NCI-H774 (cell line): ENCODE measurements at regions not wholly inside any gene's neighbourhood (a gene's known extent, or its start where the extent isn't known, plus 50 kb on each side); places are given as distances from the start of the nearest gene placed in this dataset.
"Not testable (repeated sequence)": the region's sequence is repeated elsewhere in the genome, so short reads cannot be mapped to it uniquely, and the experiment has no call there.

ENCODE experiments used
- DNase-seq: peaks from one replicate; lab custom pipeline; 2025; lab: John Stamatoyannopoulos, UW

DNA sequence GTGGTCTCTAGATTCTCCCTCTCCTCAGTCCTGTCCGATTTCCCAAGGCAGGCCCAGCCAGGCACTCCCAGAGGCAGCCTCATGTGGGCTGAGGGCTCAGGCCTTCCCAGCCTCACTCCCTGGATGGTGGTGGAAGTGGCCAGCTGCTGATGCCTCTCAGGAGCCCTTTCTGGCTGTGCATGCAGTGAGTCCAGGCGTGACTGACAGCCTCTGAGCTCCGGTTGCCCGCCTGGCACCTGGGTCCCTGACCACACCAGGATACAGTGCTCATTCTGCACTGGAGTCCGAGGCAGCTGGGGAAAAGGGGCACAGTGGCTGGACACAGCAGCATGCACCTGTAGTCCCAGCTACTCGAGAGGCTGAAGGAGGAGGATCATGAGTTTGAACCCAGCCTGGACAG lies 132.6 kb downstream of the CUL2 start:
- no peak for DNase-seq

DNA sequence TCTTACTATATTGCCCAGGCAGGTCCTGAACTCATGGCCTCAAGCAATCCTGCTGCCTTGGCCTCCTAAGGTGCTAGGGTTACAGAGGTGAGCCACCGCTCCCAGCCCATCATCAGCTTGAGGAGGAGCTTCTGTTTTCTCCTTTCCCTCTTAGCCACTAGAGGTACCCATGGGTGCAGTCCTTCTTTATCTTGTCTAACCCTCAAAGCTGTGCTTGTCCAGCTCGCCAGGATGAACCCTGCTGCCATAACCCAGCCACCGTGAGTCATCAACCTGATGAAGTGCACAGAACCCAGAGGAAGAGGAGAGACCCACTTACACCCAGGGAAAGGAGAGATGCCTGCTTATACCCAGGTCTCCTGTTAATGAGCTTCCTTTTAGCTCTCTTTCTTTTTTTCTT lies 133.4 kb downstream of the CUL2 start:
- DNase-seq: no peak

GRCh38 chr10:34955391-34955790 lies 134.8 kb downstream of the CUL2 start:
- no peak for DNase-seq

DNA sequence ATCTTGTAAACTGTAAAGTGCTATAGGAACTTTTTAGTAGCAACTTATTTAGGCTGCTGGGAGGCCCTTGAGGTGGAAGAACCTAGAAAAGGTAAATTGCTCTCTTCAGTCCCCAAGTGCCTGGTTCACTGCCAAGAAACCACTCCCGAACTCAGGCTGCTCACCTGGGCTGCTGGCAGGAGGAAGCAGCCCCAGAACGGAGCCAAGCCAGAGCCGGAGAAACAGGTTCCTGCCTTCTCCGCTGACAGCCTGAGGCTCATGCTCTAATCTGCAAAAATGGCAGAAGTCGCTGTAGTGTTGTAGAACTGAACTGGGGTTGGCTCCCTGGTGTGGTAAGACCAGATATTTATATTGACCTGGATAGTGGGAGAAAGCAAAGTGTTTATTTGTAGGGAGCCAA lies 136.0 kb downstream of the CUL2 start:
- peak; percentile 11 for DNase-seq

GRCh38 chr10:34951263-34951887 lies 136.3 kb upstream of the PARD3 start:
- not testable (repeated sequence) for DNase-seq

DNA sequence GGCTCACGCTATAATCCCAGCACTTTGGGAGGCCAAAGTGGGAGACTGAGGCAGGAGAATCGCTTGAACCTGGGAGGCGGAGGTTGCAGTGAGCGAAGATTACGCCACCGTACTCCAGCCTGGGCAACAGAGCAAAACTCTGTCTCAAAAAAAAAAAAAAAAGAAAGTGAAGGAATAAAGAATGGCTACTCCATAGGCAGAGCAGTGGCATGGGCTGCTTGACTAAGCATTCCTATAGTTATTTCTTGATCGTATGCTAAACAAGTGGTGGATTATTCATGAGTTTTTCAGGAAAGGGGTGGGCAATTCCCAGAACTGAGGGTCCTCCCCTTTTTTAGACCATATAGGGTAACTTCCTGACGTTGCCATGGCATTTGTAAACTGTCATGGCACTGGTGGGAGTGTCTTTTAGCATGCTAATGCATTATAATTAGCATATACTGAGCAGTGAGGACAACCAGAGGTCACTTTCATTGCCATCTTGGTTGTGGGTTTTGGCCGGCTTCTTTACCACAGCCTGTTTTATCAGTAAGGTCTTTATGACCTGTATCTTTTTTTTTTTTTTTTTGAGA lies 130.9 kb upstream of the PARD3 start:
- not testable (repeated sequence) for DNase-seq

DNA sequence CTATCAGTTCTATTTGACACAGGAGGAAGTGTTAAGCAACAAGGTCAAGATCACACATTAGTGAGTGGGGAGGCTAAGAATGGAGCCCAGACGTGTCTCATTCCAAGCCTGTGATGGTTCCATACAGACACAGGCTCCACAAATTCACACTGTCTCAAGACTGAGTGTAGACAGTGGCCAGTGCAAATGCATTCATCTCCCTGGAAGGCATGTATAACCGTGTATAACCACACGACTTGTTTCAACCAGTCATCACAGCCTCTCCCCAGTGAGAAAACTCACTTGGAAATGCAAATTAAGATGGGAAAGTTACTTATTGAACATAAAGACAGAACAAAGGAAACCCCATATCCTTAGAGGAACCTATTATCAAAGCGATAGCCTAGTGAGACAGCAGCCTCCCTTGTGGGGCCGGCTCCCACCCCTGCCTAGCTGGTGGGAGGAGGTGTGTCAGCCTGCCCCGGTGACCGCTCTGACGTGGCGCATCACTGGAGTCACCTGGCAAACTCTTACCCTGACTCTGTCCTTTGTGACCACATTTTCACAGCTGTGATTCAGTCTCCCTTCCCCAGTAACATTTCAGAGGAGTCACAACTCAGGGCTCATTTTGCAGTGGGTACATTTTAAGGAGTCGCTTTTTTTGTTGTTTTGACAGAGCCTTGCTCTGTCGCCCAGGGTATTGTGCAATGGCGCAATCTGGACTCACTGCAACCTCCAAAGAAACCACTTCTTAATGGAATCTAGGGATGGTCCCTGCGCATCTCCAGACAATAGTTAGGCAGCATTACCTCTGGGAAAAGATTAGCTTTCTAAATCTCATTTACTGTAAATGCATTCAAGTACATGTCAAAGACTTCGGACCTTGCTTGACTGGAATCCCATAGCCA lies 126.6 kb upstream of the PARD3 start:
- no peak for DNase-seq

DNA sequence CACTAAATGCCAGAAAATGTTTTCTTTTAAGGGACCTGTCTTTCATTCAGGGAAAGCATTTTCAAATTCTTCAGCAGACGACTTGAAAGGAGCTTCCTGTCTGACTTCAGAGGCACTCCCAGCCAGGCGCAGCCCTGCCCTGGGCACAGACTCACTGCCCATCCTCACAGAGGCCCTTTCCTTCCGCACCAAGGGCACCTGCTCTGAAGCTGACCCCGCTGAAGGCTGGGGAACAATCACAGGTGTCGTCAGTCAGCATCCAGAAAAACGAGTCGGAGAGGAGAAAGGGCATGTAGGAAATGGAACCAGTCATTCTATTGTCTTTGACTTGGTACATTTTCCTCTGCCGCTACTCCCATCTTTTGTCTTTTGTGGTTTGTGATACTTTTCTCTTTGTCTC lies 125.3 kb upstream of the PARD3 start:
- no peak for DNase-seq

DNA sequence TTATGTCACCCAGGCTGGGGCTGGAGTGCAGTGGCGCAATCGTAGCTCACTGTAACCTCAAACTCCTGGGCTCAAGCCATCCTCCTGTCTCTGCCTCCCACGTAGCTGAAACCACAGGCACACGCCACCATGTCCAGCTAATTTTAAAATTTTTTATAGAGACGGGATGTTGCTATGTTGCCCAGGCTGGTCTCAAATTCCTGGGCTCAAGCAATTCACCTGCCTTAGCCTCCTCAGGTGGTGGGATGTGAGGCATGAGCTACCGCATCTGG lies 123.2 kb upstream of the PARD3 start:
- DNase-seq: no peak

GRCh38 chr10:34937643-34938398 lies 122.7 kb upstream of the PARD3 start:
- not testable (repeated sequence) for DNase-seq

DNA sequence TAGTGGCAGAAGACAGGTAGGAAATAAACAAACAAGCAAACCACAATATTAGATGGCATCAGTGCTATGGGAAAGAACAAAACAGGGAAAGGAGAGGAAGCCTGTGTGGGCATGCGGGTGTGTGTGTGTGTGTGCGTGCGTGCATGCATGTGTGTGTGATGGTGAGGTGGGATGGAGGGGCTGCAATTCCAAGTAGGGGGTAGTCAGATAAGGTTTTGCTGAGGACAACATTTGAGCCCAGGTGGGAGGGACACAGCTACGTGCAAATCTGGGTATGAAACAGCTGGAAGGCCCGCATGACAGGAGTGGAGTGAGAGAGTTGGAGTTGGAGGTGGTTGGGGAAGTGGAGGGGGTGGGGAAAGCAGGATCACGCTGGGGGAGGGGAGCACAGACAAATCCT lies 121.0 kb upstream of the PARD3 start:
- no peak for DNase-seq

DNA sequence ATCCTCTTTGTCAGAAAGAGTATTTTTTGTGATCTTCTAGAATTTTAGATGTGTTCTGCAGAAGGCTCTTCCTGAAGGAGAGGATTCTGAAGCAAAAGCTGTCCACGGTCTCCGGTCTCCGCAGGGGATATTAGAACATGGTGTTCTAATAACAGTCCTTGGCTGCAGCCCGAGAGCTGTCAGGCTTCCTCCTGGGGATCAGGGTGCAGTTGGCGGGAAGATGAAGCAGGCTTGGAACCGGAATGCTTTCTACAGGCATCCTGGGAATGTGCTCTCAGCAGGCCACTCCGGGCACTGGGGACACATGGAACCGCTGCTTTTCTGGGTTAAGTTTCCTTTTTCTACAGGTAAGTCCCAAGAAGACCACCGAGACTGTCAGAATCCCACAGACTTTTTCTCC lies 118.6 kb upstream of the PARD3 start:
- no peak for DNase-seq

- DNase-seq: no peak
Observed at GRCh38 chr10:34932235-34932634, 117.1 kb upstream of the PARD3 start.

DNA sequence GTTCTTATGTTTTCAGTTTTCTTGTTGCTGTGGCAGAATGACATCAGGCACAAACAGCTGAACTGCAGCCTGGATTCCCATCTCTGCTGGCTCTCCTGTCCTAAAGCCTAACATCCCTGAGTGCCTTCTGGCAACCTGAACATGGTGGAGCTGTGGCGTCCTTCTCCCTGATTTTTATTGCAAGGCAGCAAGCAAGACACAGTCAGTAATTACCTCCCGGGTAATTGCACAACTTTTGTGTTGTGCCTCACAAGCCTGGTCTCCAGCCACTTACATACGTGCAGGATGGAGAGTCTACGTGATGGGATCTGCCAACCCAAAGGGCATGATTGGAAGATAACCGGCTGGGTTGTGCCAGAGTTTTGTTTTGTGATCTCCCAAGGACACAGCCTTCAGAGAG lies 116.1 kb upstream of the PARD3 start:
- no peak for DNase-seq

GRCh38 chr10:34922138-34922537 lies 107.0 kb upstream of the PARD3 start:
- no peak for DNase-seq

DNA sequence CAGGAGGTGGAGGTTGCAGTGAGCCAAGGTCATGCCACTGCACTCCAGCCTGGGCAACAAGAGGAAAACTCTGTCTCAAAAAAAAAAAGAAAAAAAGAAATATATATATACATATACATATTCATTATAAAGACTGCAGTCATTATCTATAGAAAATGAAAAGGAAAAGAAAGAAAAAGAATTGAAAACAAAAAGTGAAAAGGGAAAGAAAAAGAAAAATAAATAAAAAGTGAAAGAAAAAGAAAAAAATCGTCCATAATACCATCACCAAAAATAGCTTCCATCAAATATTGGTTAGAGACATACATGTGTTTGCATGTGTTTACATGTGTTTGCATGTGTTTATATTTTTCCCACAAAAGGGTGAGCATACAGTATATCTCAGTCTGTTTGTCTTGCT lies 105.5 kb upstream of the PARD3 start:
- no peak for DNase-seq

GRCh38 chr10:34918776-34919315 lies 103.8 kb upstream of the PARD3 start:
- DNase-seq: no peak

DNA sequence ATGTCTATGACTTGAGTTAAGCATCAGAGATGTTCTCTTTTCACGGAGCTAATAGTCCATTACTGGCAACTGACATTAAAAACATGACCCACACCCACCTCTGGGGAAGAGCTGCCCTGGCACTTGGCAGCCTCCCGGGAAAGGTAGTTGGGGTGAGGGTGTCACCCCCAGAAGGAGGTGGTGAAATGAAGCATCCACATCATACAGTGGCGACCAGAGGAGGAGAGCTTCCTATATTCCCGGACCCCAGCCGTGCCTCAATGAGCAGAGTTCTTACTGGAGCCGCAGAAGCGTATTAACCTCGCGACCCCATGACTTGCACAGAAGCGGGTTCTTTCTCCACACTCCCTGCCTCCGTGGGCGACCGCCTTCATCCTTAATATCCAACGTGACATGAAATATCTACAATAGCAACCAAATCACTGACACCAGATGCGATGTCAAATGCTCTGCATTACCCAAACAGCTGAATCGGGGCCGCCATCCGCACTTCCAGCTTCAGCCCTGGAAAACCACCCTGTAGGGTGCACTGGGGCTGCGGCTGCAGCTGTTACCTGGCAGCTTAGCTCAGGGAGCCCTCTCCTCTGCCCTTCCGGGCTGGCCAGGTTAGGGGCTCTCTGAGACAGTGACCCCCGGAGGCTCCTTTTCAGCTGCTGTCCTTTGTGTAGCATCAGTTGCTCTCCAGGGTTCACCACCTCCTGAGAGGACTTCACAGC lies 103.1 kb upstream of the PARD3 start:
- DNase-seq: no peak

DNA sequence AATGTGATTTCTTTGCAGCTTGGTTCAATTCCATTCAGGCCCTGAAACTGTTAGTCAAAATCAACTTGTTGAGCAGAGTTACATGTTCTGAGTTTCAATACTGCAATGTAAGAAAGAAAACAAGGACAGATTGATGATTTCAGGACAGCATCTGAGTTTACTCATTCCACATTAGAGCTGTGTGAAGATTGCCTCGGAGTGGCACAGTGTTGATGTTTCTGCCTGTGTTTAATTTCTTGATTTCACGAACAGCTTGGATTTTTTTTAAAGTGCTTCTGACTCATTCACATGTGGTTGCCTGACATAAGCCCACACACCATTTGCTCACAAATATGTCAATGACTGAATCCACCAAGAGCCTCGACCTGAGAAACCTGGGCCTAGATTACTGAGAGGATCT lies 101.2 kb upstream of the PARD3 start:
- DNase-seq: no peak

DNA sequence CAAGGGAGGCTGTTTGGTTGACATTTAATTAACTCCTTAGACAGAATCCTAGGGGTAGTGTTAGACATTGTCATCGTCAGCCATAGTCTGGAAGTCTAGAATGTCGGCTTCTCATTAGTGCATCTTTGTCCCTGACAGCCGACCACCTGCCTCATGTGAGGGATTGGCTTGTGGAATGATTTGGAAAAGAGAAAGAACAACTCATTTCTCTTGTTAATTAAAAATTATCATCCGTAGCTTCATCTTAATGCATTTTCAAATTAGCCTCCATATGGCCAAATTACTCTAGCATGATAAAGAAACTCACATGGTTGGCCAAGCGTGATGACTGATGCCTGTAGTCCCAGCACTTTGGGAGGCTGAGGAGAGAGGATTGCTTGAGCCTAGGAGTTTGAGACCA lies 97.7 kb upstream of the PARD3 start:
- DNase-seq: no peak

GRCh38 chr10:34911661-34912205 lies 96.6 kb upstream of the PARD3 start:
- no peak for DNase-seq

- DNase-seq: no peak
Observed at GRCh38 chr10:34908481-34908880, 93.4 kb upstream of the PARD3 start.
